Thymus (tissue), 11 donors: ENCODE measurements at regions not wholly inside any gene's neighbourhood (a gene's known extent, or its start where the extent isn't known, plus 50 kb on each side); places are given as distances from the start of the nearest gene placed in this dataset.
A peak's percentile ranks its signal among the peaks of the same experiment; 100 is the strongest.

Experiments used
- DNase-seq, 9 donors: peaks; one replicate each; pipeline ENCODE4 v3.0.0-alpha.2; 2013; ENCODE audit warnings: low spot score in 9 of 9, low read depth in 6 of 9, missing footprints in 1 of 9
- H3K27ac ChIP-seq, 2 donors: one replicate each; pipeline ENCODE4 v1.5.1; 2013; ENCODE audit warnings: control low read depth in 1 of 2, low read depth in 1 of 2, low read length in 1 of 2, mild to moderate bottlenecking in 1 of 2, moderate library complexity in 1 of 2
- H3K27me3 ChIP-seq, 2 donors: one replicate each; pipeline ENCODE4 v1.5.1; 2013; ENCODE audit warnings: low read length in 1 of 2; ENCODE audit not compliant: control insufficient read depth in 2 of 2, insufficient read depth in 1 of 2
- H3K36me3 ChIP-seq, 2 donors: one replicate each; pipeline ENCODE4 v1.5.1; 2013; ENCODE audit warnings: low read length in 1 of 2, mild to moderate bottlenecking in 1 of 2, moderate library complexity in 1 of 2; ENCODE audit not compliant: control insufficient read depth in 2 of 2, insufficient read depth in 2 of 2
- H3K4me1 ChIP-seq, 2 donors: one replicate each; pipeline ENCODE4 v1.5.1; 2013; ENCODE audit warnings: low read length in 2 of 2; ENCODE audit not compliant: control insufficient read depth in 2 of 2, insufficient read depth in 2 of 2
- H3K4me3 ChIP-seq, 2 donors: one replicate each; pipeline ENCODE4 v1.5.1; 2013; ENCODE audit warnings: low read length in 2 of 2, control low read depth in 1 of 2, mild to moderate bottlenecking in 1 of 2
- H3K9me3 ChIP-seq, 2 donors: one replicate each; pipeline ENCODE4 v1.5.1; 2013; ENCODE audit warnings: low read length in 1 of 2, mild to moderate bottlenecking in 1 of 2; ENCODE audit not compliant: control insufficient read depth in 2 of 2, insufficient read depth in 1 of 2
- WGBS: extraction: QIAGEN DNeasy Blood & Tissue Kit; methylation state at CpG from one replicate; pipeline ENCODE4 v1.1.7; 2013; 5-methylcytosine and 5-hydroxymethylcytosine counted together
- donor health status: healthy.

DNA sequence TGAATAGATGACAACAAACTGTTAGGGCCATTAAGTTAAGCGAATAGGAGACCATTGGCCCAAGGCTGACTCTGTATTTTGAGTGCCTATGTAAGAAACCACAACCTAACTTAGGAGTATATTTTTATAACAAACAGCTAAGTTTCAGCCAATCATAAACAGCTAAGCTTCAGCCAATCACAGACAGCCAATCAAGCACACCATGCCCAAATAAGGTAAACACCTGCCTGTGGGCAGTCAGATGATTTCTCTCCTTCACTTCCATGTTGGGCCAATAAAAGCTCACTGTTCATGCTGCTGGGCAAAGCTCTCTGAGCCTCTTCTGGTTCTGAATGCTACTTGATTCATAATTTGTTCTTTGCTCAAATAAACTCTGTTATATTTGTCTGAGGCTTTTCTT lies 344.6 kb downstream of the BTG1 start:
- Histone ChIP-seq H3K4me1 (no peaks in the 10 kb centered on the region), H3K9me3 (peaks cover 0 to 7% of the 10 kb centered on the region in 2 donors), H3K4me3 (no peak overlapping the region), H3K27ac (no peak overlapping the region), H3K36me3 (no peaks in the 10 kb centered on the region), H3K27me3 (no peaks in the 10 kb centered on the region)
- no peak for DNase-seq
- WGBS: 97% methylated on average over 1 of the region's 1 CpG

DNA sequence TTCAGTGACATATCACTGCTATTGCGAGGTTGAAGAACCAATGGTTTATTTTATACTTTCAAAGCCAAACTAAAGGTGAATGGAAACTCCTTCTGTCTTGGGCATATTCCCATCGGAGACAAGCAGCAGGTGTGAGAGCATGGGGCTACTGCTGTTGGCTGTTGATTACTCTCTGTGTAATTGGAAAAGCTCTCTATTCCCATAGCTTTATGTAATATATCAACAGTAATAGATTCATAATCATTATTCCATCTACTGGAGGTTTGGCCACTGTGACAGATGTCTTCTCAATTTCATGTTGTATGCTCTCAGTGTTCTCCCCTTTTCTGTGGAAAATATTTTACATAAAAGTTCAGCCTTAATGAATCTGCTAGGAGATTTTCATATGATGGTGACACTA lies 352.0 kb downstream of the BTG1 start:
- WGBS: 98% methylated on average over 2 of the region's 2 CpGs
- Histone ChIP-seq H3K27me3 (no peaks in the 10 kb centered on the region), H3K4me1 (no peaks in the 10 kb centered on the region), H3K4me3 (no peak overlapping the region), H3K9me3 (no peaks in the 10 kb centered on the region), H3K27ac (no peak overlapping the region), H3K36me3 (no peaks in the 10 kb centered on the region)
- no peak for DNase-seq

DNA sequence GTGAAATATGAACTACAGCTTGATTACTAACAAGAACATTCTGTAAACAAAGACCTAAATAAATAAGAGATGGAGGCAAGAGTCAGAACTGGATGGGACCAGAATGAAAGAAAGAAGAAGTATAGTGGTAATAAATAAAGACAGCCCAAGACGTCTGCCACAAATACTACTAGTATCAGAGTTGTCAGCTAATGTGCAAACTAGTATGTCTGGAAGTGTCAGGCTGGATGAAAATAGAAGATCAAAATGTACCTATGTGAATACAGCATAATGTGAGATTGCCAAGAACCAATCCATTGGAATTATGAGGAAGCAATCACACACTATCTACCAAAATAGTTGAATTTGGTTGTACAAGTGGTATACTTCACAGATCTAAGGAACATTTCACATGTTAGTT lies 353.0 kb downstream of the BTG1 start:
- no peaks in the 10 kb centered on the region for H3K27me3 ChIP-seq
- no peaks in the 10 kb centered on the region for H3K9me3 ChIP-seq
- H3K27ac ChIP-seq: no peak overlapping the region
- 97% methylated on average over 1 of the region's 1 CpG for WGBS
- no peak overlapping the region for H3K4me3 ChIP-seq
- DNase-seq: no peak
- no peaks in the 10 kb centered on the region for H3K36me3 ChIP-seq
- H3K4me1 ChIP-seq: no peaks in the 10 kb centered on the region

DNA sequence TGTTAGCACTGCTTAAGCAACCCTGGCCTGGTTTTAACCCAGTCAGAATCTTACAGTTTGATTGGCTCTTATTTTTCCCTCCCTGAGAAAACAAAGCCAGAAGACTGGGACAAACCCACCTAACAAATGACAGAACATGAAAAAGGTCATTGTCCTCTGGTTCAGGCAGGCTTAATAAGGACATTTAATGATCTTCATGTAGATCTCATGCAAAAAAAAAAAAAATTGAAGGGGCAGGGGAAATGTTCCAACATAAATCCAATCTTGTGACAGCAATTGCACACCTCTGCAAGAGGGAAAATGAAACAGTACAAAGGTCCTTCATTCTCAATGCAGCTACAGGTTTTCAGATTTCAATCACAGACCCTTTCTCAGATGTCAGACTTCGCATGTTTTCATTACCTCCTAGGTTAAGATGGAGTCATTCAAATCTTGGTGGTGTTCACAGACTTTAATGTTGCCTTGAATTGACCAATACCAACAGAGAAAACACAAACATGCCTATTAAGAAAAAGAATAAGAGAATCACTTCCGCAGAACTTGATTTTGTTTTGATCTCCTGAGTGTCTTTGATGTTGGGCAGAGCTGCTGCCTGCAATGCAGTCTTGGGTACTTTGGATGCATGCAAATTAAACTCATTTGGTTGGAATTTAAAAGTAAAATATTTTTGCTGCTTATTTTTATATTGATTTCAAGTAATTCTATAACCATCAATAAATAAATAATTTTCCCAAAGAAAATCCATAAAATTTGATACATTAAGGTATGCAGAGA lies 359.0 kb downstream of the BTG1 start:
- no peaks in the 10 kb centered on the region for H3K4me1 ChIP-seq
- WGBS: 94% methylated on average over 2 of the region's 2 CpGs
- H3K9me3 ChIP-seq: no peaks in the 10 kb centered on the region
- no peak overlapping the region for H3K27ac ChIP-seq
- peak in 1 of 9 donors; percentile 12 for DNase-seq
- no peak overlapping the region for H3K4me3 ChIP-seq
- no peaks in the 10 kb centered on the region for H3K27me3 ChIP-seq
- no peaks in the 10 kb centered on the region for H3K36me3 ChIP-seq

DNA sequence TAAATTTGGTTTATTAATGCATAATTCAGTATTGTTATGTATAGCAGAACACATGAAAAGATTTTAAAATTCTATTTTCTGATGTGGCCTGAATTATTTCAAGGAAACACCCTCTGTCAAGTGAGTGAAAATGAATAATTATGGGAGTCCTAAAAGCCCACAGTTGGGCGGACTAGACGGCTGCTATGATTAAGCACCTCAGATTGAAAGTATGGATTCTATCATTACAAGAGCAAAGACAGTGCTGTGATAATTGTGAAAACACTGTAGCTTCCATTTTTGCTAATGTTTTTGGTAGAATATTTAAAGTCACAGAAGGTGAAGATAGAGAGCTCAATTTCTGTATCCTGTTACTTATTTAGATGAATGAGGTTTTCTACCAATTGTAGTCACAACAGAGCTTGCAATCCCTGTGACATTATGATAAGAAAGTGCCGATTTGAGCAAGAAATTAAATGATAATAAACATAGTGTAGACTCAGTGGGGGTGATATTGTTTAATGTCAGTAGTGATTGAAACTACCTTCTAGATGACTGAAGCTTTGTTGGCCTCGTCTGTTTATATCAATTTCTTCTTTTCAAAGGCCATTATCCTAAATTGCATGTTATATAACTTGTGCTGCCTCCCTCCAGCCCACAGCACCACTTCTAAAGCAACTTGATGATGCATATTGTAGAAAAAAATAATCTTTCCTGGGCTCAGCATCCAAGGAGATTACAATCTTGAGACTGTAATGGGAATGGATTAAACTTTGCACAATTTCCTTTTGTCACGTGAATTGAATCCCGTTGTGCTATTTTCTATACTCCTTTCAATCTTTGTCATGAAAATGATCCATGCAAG lies 359.8 kb downstream of the BTG1 start:
- no peak overlapping the region for H3K27ac ChIP-seq
- 94% methylated on average over 6 of the region's 6 CpGs for WGBS

DNA sequence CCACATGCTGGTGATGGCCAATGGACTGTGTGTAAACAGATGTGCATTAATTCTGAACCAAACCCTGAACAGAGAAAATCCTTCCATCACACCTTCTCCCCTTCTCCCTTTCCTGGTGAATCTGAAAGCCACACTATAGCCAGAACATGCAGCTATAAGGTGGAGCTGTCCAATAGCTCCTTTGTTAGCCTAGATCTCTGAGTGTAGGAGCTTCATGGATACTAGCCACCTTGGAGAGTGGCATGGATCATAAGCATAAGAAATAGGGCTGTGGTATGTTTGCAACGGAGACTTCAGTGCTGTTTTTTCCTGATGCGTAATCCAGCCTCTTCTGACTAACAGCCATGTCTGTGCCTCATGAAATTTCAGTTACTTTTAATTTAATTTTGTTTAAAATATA lies 364.5 kb downstream of the BTG1 start:
- no peak overlapping the region for H3K27ac ChIP-seq
- 97% methylated on average over 2 of the region's 2 CpGs for WGBS
- DNase-seq: no peak
- no peaks in the 10 kb centered on the region for H3K9me3 ChIP-seq
- no peak overlapping the region for H3K4me3 ChIP-seq
- no peaks in the 10 kb centered on the region for H3K36me3 ChIP-seq
- peaks cover 0 to 2% of the 10 kb centered on the region in 2 donors for H3K4me1 ChIP-seq
- no peaks in the 10 kb centered on the region for H3K27me3 ChIP-seq

More for the DNA sequence above, 359.8 kb downstream of the BTG1 start:
- Histone ChIP-seq H3K4me3 (no peak overlapping the region), H3K36me3 (no peaks in the 10 kb centered on the region), H3K27me3 (no peaks in the 10 kb centered on the region), H3K4me1 (no peaks in the 10 kb centered on the region), H3K9me3 (no peaks in the 10 kb centered on the region)
- DNase-seq: no peak

DNA sequence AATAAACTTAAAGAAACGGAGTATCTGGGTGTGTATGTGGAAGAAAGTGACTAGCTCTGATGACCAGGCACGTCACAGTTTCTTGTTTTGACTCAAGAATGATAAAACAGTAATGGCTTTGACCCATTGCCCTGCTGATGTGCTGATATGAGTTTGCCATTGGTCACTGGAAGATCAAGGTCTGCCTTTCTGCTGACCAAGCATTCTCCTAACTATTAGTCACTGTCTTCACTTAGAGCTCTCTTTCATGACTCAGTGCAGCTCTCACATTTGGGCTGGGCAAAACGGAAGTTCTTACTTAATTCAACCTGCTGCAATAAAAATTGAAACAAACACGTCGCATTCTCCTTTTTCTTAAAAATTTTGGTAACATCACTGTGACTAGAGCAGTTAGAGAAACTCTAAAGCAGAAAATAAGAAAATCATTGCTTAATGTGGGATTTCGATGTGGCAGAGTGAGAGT lies 366.7 kb downstream of the BTG1 start:
- peak overlapping the region; percentile 32 to 34 for H3K27ac ChIP-seq
- no peaks in the 10 kb centered on the region for H3K9me3 ChIP-seq
- WGBS: 89% methylated on average over 6 of the region's 6 CpGs
- H3K36me3 ChIP-seq: no peaks in the 10 kb centered on the region
- H3K4me3 ChIP-seq: no peak overlapping the region
- peak in 2 of 9 donors; percentile 2 to 21 for DNase-seq
- H3K27me3 ChIP-seq: no peaks in the 10 kb centered on the region
- peaks cover 0 to 2% of the 10 kb centered on the region in 2 donors for H3K4me1 ChIP-seq

DNA sequence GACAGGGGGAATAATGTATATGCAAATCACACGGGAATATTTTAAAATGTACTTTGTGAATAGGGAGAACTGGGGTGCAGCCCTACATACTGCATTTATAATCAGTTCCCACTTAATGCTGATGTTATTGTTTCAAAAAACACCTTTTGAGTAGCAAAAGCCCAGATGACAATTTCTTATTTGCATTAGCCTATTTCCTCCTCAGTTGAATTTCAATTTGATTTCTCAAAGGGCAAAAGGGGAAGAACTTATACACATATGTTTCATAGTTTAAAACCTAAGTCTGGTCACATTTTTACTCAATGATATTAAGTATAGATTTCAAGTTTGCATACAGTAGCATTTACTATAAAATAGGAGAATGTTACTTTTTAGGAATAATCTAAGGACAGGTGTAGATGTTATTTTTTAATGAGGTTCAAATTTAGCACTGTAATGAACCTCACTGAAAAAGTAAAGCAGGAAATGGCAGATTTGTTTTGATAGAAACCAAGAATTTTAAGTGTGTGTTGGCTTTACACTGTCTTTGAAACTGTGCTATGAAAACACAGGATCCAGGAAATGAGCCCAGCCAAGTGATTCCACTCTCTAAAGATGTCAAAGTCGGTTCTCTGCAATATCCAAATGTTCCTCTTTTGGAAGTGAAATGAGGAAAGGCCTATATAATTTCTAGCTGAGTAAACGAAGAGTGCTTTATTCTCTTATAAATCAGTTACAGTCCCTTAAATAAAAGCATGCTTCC lies 367.4 kb downstream of the BTG1 start:
- Histone ChIP-seq H3K4me1 (peaks cover 0 to 2% of the 10 kb centered on the region in 2 donors), H3K27ac (no peak overlapping the region), H3K9me3 (no peaks in the 10 kb centered on the region), H3K36me3 (no peaks in the 10 kb centered on the region), H3K27me3 (no peaks in the 10 kb centered on the region), H3K4me3 (no peak overlapping the region)
- 68% methylated on average over 3 of the region's 3 CpGs for WGBS
- peak in 4 of 9 donors; percentile 1 to 57 (median 14) for DNase-seq
